HG02763 (cell line): ENCODE measurements at regions not wholly inside any gene's neighbourhood (a gene's known extent, or its start where the extent isn't known, plus 50 kb on each side); places are given as distances from the start of the nearest gene placed in this dataset.

ENCODE experiments used
- ATAC-seq: cut with Tn5 transposase; IDR thresholded peaks from one replicate; pipeline ENCODE4 v1.9.1; 2021; ENCODE audit warnings: mild to moderate bottlenecking, moderate library complexity; ENCODE audit not compliant: unreplicated experiment

DNA sequence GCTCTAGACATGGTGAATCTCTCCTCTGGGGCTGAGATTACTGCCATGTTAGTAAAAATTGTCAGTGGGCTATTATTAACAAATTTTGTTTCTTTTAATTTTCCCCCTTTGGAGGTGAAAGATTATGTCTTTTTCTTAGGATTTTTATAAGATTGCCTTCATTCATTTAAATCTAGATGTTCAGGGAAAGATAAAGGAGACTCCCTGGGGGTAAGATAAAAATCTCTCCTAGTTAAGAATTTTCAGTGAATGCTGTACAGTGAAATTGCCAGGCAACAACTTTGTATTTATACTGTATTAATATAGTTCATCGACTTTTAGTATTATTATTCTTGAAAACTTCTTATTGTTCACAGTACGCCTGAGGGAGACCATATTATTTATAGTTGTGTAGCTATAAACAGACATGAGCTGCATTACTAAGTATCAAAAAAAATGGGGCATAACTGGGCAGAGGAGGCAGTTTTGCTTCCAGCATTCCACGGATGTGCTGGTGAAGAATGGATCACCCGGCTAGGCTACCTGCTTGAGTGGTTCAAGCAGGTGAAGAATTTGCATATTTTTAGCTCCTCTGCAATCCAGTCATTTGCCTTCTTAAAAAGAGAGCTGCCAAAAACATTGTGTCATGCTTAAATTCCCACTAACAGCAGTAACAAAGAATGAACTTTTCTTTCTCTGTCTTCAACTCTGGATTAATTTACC, 552.1 kb downstream of the DNAJB9 start:
- ATAC-seq, result no peak

DNA sequence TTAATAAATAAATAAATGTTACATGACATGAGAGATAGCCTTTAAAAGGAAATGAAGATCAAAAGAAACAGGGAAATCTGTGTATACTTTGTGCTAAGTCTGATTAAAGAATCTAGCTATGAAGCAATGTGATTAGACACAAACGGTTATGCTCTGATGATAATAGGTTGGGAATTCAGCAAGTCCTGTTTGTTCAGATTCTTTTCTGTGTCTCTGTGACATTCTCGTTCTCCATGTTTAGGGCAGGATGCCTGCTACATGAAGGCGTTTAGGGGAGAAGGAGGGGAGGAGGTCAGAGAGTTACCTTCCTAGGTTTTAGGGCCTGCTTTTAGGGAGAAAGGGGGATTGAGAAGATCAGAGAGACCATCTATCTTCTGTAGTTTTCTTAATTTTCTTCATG, 555.3 kb downstream of the DNAJB9 start:
- ATAC-seq, result no peak

DNA sequence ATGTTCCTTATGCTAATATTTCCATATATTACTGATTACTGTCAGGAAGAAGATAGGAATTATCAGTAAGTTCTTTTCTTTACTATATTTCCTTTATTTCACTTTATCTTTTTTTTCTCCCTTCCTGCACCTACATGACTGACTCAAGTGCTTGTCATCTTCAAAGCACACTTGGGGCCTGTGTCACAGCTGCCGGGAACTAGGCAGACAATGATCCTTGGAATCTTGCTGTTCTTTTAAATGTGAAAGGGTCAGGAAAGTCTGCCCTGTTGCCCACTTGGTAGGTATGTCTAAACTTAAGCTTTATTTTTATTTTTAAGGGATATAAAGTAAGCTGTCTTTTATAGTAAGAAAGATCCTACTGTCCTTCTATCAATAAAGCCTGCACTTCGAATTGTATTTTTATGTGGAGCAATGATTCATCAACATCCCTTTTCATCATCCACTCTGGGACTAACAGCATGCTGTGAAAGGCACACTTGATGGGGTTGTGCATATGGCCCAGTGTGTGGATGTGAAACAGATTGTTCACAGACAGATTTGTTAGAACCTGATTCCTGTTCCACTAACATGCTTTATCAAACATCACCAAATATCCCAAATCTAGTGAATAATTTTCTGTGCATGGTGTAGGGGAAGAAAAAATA, 556.9 kb downstream of the DNAJB9 start:
- no peak for ATAC-seq

DNA sequence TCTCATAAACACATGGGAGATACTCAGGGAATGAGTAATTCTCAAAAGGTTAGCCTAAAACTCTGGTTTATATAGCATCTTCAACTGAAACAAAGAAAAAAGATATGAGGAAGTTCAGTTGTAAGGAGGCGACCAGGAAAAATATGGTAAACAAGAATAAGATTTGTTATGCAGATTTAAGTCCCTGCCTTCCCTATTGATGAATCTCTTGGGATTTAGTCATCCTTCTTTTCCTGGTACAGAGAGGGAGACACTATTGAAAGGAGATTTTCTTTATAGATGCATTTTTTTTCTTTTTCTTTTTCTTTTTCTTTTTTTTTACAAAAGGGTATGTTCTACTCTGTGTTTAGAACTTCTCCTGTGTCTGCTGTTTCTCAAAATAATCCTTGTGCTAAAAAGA, 557.5 kb downstream of the DNAJB9 start:
- ATAC-seq, result no peak

DNA sequence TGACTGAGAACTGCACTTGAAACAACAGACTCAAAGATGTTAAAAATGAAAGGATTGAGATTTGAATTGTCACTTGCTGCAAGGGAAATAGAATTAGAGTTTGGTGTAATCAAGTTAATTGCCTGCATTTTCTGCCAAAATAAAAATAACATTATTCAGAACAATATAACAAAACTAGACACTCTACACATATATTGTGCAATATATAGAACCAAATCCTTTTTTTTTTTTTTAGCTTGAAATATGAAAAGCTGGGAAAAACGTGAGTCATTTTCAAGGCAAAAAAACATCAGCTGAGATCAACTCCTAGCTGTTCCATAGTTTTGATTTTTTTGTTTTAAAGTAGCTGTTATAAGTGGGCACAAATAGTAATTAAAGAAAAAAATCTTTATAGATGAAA, 561.5 kb downstream of the DNAJB9 start:
- ATAC-seq, result no peak

DNA sequence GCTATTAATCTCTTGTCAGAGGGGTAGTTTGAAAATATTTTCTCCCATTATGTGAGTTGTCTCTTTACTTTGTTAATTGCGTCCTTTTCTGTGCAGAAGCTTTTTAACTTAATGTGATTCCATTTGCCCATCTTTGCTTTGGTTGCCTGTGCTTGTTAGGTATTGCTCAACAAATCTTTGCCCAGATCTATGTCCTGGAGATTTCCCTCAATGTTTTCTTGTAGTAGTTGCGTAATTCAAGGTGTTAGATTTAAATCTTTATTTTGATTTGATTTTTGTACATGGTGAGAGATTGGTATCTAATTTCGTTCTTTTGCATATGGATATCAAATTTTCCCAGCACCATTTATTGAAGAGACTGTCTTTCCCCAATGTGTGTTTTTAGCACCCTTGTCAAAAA, 567.2 kb downstream of the DNAJB9 start:
- no peak for ATAC-seq

DNA sequence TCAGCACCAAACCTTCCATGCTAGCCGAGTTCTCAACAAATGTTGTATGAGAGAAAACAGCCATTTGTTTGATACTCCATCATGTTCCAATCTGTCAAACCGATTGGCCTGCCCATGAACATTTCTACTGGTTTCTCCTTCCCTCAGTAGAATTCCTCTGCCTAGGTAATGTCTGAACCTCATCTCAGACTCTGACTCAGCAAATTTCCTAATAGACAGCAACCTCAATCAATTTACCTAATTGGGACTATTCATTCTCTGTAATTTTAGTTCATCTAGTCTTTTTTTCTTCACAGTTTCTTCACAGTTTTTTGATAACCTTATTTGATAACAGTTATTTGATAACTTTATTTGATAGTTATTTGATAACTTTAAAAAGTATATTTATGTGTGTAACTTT, 585.1 kb downstream of the DNAJB9 start:
- ATAC-seq, result no peak

DNA sequence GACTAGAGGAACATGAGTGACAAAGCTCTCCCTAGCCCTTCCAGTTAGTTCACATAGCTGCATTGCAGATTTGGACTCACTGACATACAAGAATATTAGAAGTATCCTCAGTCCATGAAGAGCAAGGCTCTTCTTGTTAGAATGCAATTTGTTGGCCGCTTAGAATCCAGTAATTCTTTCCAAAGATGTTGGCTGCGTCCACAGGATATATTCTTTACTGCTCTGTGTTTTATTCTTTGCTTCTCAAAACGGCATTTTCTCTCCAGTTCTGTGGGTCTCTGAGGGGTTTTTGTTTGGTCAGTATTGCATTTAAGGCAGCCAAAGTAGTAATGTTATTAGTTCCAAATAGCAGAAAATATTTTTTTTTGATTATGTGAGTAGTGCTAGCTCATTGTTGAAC, 588.6 kb downstream of the DNAJB9 start:
- no peak for ATAC-seq

DNA sequence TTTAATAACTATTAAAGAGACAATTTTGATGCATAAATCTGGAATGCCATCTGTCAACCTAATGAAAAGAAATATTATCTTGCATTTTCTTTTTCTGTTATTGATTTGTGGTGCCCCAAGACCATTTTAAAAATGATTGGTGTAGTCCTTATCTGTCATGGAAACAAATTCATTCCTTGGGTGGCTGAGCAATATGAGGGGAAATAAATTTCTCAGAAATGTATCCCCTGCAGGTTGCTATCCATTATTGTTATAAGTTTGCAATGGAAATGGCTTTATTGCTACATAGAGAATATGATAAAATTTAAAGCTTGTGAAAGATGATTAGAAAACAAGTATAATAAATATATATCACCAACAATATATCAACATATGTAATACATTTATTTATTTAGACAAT, 607.0 kb downstream of the DNAJB9 start:
- no peak for ATAC-seq

DNA sequence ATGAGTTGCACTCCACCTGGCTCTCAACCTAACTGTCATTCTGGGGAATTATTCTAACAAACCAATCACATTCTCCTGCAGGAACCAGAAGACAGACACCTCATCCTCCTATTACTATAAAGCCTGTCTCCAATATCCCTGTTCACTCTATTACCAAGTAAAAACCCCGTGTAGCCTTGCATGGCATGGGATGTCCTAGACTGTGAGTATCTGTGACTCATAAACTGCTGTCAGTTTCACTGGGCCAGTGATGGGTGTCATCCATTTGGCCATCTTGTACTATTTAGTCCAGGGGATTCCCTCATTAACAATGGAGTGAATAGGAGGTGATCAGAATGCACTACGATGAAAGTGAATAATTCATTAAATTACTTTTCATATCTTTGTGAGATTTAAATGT, 608.7 kb downstream of the DNAJB9 start:
- no peak for ATAC-seq

DNA sequence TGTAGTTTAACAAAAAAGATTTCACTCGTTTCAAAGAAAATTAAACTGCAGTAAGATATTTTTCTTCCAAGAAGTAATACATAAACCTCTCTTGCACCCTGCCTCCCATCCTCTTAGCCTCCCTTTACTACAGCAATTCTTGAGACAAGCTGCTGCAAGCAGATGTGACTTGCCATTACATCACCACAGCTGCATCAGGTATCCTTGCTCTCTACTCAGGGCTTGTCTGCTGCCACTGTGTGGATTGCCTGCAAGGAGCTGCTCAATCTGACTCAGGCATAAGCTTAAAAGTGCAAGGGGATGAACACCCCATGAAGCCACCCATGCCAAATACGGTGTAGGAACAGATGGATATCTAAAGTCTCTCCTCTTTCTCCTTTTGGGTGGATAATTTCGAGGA, 609.9 kb downstream of the DNAJB9 start:
- ATAC-seq, result no peak

DNA sequence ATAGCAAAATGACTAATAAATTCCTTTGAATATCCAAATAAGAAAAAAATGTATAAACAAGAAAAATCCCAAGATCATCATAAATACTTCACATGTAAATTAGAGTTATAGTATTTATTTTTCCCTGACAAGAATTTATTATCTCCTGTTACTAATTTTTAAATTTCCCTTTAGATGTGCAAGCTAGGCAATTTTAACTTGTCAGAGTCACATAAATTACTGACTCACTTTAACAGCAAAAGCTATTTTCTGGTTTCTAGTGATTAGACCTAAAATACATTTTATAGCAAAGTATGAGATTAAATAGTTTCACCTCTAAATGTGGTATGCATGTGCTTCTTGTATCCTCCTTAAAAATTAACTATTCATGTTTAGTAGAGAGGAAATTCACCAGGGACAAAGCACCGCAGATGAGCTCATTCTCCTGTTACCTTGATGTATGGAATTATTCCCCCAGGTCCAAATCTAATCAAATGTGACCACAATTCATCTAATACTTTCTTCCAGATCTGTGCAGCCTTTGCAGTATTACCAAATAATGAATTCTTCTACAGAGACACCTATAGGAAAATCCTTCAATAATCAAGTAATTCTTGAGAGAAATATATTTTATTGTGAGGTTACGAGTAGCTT, 621.2 kb downstream of the DNAJB9 start:
- no peak for ATAC-seq

DNA sequence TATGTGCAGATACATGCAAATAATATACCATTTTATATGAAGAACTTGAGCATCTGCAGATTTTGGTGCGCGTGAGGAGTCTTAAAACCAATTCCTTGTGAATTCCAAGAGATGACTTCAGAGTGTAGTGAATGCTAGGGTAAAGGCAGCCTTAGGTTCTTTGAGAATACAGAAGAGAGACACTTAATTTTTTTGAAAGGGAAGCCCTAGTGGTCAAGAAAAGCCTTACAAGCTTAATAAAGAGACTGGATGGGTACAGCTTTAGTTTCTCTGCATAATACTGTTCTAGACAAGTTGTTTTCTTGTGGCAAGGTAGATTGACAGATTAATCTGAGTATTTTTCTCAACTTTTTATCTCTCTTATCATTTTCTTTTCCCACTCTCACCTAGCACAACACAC, 636.5 kb downstream of the DNAJB9 start:
- no peak for ATAC-seq

DNA sequence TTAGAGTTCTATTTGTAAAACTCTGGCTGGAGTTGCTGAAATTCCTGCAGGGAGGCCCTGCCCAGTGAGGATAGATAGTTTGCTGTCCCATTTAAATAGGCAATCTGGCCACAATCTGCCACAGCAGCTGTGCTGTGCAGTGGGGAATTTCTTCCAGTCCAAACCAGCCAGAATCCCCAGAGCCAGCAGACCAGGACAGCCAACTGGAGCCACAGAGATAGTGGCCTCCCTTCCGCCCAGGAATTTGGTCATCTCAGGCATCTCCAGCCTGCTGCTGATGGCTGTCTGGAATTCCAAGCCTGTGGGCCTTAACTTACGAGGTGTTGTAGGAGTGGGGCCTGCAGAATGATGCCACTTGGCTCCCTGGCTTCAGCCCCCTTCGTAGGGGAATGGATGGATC, 643.4 kb downstream of the DNAJB9 start:
- no peak for ATAC-seq

DNA sequence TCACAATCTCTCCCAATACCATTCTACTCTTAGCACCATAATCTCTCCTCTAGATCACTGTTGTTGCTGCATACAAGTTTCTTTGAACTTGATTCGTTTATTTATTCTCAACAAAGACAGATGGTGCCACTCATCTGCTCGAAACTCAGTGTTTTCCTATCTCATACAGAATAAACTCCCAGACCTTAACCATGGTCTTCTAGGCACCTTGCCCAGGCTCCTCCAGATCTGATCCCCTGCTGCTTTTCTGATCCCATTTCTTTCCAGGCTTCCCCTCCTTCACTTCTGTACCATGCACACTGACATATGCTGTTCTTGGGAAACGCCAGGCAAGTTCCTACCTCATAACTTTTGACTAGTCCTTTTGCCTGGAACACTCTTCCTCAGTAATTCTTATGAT, 645.7 kb downstream of the DNAJB9 start:
- no peak for ATAC-seq

DNA sequence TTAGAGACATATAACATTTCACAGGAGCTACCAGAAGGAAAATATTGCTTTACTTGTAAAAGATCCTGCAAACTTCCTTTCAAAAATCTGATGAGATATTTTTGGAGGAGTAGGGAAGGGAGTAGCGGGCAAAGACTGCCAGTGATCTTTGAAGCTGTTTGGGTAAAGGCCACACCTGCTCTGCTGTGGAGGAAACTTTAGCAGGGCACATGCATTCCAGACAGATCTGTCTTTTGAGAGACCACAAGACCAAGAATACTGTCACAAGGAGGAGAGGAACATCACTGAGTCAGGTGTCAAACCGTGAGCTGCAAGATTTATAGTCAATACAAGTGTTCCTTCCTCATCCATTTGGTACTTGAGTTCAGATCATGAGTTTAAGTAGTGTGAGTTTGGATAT, 654.4 kb downstream of the DNAJB9 start:
- no peak for ATAC-seq

DNA sequence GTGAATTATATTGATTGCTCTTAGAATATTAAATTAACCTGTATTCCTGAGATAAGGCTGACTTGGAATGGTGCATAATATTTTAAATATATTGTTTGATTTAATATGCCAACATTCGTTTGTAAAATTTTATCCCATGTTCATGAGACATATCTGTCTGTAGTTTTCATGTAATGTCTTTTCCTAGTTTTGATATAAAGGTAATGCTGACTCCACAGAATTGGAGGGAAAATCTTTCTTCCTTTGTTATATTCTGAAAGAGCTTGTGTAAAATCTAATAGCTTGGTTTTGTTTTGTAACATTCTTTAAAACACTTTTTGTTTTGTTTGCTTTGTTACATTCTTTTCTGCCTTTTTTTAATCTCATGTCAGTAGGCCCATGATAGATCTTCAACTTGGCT, 657.0 kb downstream of the DNAJB9 start:
- ATAC-seq, result no peak

DNA sequence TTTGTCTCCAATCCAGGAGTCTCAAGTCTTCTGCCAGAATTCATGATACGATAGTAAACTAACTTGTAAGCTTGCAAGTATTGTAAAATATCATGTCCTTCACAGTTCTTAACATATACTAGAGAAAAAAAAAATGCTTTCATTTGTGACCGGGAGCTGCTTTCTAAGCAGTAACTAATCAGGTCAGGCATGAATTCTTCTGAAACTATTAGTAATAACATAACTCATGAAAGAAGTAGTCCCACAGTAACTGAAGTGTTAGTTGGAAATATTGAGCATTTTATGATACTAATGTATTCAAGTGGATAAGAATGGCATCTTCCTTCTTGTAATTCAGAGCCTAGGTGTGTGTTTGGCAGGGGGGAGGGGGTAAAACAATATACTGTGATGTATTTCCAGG, 665.6 kb downstream of the DNAJB9 start:
- ATAC-seq, result peak; percentile 50

DNA sequence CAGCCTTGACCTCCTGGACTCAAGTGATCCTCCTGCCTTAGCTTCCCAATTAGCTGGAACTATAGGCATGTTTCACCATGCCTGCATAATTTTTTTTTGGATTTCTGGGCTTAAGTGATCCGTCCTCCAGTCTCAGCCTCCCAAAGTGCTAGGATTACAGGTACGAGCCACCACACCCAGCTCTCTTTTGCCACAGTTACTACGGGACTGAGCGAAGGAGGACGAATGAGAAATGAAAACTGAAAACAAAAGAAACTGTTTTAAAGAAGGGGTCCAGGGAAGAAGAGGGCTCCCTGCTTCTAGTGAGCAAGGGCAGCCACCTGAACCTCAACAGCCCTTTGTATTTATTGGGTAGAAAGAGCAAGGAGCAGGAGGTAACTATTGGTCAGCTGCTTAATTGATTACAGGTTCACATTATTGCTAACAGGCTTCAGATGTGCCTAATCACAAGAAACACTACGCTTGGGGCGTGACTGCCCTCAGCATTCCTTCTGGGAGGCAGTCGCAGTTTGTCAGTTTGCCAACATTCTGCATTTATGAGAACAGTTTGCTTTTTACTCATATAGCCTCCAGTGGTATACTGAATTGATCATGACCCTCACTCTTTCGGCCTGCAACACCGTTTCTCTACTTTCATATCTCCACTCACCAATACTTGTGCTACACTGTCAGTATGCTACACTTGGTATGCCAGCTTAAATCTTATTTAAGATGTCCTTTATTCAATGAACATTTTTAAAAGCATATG, 676.8 kb downstream of the DNAJB9 start:
- no peak for ATAC-seq

DNA sequence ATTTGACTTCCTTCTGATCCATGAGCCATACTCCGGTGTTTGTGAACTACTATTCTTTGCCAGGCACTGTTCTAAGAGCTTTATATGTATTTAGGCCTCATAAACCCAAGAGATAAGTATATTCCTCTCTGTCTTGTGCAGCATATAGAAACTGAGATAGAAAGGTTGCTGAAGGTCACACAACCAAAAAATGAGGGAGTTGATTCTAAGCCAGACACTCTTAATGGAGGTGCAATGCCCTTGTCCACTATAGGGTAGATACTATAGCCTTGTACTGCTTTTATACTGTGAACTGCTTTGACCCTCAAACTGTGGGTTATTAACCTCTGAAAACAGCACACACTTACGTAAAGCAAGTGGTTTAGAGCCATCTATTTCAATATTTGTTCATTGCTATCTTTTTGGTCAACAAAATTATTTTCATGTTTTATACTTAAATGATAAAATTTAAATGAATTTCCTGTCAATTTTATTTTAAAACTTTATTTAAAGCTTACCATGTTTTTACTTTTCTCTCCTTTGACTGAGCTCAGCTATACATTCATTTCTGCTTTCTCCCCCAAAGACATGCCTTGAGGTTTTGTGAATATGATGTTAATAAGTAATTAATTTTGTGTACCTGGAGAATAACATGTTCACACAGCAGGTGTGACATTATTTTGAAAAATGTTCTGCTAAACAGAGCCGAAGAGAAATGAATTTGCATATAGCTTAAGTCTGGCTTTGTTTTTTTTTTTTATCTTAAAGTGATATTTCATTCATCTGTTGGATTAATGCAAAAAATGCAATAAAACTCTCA, 687.3 kb downstream of the DNAJB9 start:
- ATAC-seq, result no peak

DNA sequence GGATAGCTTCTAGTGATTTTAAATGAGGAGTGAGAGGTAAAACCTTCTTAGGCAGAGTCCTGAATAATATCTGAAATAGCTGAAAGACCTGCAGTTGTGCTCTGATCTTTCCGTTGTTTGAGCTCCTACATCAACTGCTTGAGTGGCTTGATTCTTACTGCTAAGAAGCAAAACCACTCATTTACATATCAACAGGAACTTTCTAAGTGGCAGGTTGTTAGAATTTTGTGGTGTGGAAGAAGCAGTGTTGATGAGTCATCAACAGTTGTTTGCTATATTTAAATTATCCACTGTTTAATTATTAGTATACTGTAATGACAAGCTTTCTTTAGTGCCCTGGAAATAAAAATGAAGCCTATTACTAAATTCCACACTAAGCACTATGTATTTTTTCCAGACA, 689.5 kb downstream of the DNAJB9 start:
- peak; percentile 58 for ATAC-seq
